Testis (tissue), 2 donors: ENCODE measurements at regions not wholly inside any gene's neighbourhood (a gene's known extent, or its start where the extent isn't known, plus 50 kb on each side); places are given as distances from the start of the nearest gene placed in this dataset.

Experiments used
- POLR2A ChIP-seq: fragments of 450-650 bp; IDR thresholded peaks from one replicate; pipeline ENCODE4 v1.6.1; 2017; ENCODE audit warnings: antibody characterized with exemption, mild to moderate bottlenecking, moderate library complexity
- TF ChIP-seq, protein P1 (sequence below), 3 experiments: fragments of 450-650 bp in 2 of 3; fragments of 200-600 bp in 1 of 3; sonication (generic) in 1 of 3; IDR thresholded peaks; one replicate each; pipeline ENCODE4 v1.5.1; 2016 to 2019; ENCODE audit warnings: antibody characterized with exemption in 3 of 3, mild to moderate bottlenecking in 2 of 3, moderate library complexity in 1 of 3

DNA sequence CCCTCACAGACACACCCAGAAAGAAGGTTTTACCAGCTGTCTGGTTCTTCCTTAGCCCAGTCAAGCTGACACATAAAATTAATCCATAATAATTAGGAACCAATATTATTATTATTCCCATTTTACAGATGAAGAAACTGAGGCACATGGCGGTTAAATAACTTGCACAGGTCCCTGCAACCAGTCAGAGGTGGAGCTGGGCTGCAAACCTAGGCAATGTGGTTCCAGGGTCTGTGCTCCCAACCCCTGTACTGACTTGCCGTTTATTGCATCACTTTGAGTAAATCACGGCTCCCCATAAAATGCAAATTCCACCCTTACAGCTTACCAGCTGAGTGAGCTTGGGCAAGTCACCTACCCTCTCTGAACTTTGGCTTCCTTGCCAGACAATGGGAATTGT lies 179.2 kb upstream of the POU3F1 start:
- TF ChIP-seq POLR2A, result no peak
- TF ChIP-seq, protein P1, sequence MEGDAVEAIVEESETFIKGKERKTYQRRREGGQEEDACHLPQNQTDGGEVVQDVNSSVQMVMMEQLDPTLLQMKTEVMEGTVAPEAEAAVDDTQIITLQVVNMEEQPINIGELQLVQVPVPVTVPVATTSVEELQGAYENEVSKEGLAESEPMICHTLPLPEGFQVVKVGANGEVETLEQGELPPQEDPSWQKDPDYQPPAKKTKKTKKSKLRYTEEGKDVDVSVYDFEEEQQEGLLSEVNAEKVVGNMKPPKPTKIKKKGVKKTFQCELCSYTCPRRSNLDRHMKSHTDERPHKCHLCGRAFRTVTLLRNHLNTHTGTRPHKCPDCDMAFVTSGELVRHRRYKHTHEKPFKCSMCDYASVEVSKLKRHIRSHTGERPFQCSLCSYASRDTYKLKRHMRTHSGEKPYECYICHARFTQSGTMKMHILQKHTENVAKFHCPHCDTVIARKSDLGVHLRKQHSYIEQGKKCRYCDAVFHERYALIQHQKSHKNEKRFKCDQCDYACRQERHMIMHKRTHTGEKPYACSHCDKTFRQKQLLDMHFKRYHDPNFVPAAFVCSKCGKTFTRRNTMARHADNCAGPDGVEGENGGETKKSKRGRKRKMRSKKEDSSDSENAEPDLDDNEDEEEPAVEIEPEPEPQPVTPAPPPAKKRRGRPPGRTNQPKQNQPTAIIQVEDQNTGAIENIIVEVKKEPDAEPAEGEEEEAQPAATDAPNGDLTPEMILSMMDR (IDR thresholded peaks at IDR 0.05), result no peak
